Mammary epithelial cell (primary cell): ENCODE measurements at regions not wholly inside any gene's neighbourhood (a gene's known extent, or its start where the extent isn't known, plus 50 kb on each side); places are given as distances from the start of the nearest gene placed in this dataset.

Experiments
- EZH2 ChIP-seq: IDR thresholded peaks from 2 replicates; pipeline ENCODE4 v1.6.1; 2012; ENCODE audit warnings: low read length, inconsistent platforms, borderline replicate concordance
- TF ChIP-seq, protein P1 (sequence below), 2 donors: IDR thresholded peaks in 1 of 2; conservative IDR thresholded peaks in 1 of 2; 2 replicates each; pipeline ENCODE4 v1.5.1; 2011 to 2012; ENCODE audit warnings: inconsistent platforms in 2 of 2, low read length in 2 of 2, mild to moderate bottlenecking in 2 of 2, control low read depth in 1 of 2, low read depth in 1 of 2; ENCODE audit not compliant: insufficient read depth in 1 of 2; ENCODE audit errors: extremely low read depth in 1 of 2

DNA sequence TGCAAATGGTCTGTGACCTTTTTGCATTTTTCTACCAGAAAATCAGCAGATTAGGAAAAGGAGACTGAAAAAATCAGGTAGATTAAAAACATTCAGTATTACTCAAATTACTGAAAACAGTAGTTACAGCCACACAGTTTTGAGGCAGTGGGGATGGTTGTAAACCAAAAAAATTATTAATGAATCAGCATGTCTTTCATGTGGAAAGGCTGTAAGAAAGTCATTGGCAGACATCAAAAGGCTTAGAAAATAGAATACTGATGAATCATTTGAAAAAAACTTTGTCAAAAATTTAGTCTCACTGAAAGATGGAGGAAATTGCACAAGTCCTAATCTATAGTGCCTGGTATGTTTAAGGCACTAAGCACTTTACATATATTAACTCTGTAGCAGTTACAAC, 133.9 kb upstream of the GCFC2 start:
- no peak for TF ChIP-seq EZH2
- TF ChIP-seq, protein P1, sequence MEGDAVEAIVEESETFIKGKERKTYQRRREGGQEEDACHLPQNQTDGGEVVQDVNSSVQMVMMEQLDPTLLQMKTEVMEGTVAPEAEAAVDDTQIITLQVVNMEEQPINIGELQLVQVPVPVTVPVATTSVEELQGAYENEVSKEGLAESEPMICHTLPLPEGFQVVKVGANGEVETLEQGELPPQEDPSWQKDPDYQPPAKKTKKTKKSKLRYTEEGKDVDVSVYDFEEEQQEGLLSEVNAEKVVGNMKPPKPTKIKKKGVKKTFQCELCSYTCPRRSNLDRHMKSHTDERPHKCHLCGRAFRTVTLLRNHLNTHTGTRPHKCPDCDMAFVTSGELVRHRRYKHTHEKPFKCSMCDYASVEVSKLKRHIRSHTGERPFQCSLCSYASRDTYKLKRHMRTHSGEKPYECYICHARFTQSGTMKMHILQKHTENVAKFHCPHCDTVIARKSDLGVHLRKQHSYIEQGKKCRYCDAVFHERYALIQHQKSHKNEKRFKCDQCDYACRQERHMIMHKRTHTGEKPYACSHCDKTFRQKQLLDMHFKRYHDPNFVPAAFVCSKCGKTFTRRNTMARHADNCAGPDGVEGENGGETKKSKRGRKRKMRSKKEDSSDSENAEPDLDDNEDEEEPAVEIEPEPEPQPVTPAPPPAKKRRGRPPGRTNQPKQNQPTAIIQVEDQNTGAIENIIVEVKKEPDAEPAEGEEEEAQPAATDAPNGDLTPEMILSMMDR (conservative IDR thresholded peaks at IDR 0.05 in 1 of 2, IDR thresholded peaks at IDR 0.05 in 1 of 2; ENCODE audit: extremely low read depth in 1 of 2, insufficient read depth in 1 of 2, low read depth in 1 of 2, low read length in 2 of 2): no peak
